ENCODE measurements at regions not wholly inside any gene's neighbourhood (a gene's known extent, or its start where the extent isn't known, plus 50 kb on each side); places are given as distances from the start of the nearest gene placed in this dataset.

GRCh38 chr2:133823226-133823550 lies 254.9 kb upstream of the NCKAP5 start:
- no peak for DNase-seq (ENCODE audit: low read depth)
- TF ChIP-seq CTCF (IDR thresholded peaks at IDR 0.05; ENCODE audit: control insufficient read depth, insufficient read depth, low read depth, low read length, missing control alignments): no peak
- no peak overlapping the region for H3K4me3 ChIP-seq (ENCODE audit: control insufficient read depth, low read depth, low read length)

- no peak for DNase-seq (ENCODE audit: low read depth)
- H3K4me3 ChIP-seq (ENCODE audit: control insufficient read depth, low read depth, low read length): no peak overlapping the region
- no peak for TF ChIP-seq CTCF (IDR thresholded peaks at IDR 0.05; ENCODE audit: control insufficient read depth, insufficient read depth, low read depth, low read length, missing control alignments)
Observed at GRCh38 chr2:133824869-133825268, 256.6 kb upstream of the NCKAP5 start.

GRCh38 chr2:133825778-133826177 lies 257.5 kb upstream of the NCKAP5 start:
- no peak for DNase-seq (ENCODE audit: low read depth)
- H3K4me3 ChIP-seq (ENCODE audit: control insufficient read depth, low read depth, low read length): no peak overlapping the region
- TF ChIP-seq CTCF (IDR thresholded peaks at IDR 0.05; ENCODE audit: control insufficient read depth, insufficient read depth, low read depth, low read length, missing control alignments): no peak

GRCh38 chr2:133828913-133829312 lies 260.6 kb upstream of the NCKAP5 start:
- H3K4me3 ChIP-seq (ENCODE audit: control insufficient read depth, low read depth, low read length): no peak overlapping the region
- no peak for DNase-seq (ENCODE audit: low read depth)
- TF ChIP-seq CTCF (IDR thresholded peaks at IDR 0.05; ENCODE audit: control insufficient read depth, insufficient read depth, low read depth, low read length, missing control alignments): no peak

- no peak for DNase-seq (ENCODE audit: low read depth)
- H3K4me3 ChIP-seq (ENCODE audit: control insufficient read depth, low read depth, low read length): no peak overlapping the region
Observed at GRCh38 chr2:133829450-133830020, 261.3 kb upstream of the NCKAP5 start.

GRCh38 chr2:133833746-133834145 lies 265.5 kb upstream of the NCKAP5 start:
- no peak for DNase-seq (ENCODE audit: low read depth)
- no peak for TF ChIP-seq CTCF (IDR thresholded peaks at IDR 0.05; ENCODE audit: control insufficient read depth, insufficient read depth, low read depth, low read length, missing control alignments)
- no peak overlapping the region for H3K4me3 ChIP-seq (ENCODE audit: control insufficient read depth, low read depth, low read length)

More at GRCh38 chr2:133829450-133830020, 261.3 kb upstream of the NCKAP5 start:
- no peak for TF ChIP-seq CTCF (IDR thresholded peaks at IDR 0.05; ENCODE audit: control insufficient read depth, insufficient read depth, low read depth, low read length, missing control alignments)

Data from AG09309 (cell line).